ENCODE measurements at regions not wholly inside any gene's neighbourhood (a gene's known extent, or its start where the extent isn't known, plus 50 kb on each side); places are given as distances from the start of the nearest gene placed in this dataset.
"Not testable (repeated sequence)": the region's sequence is repeated elsewhere in the genome, so short reads cannot be mapped to it uniquely, and the experiment has no call there.

DNA sequence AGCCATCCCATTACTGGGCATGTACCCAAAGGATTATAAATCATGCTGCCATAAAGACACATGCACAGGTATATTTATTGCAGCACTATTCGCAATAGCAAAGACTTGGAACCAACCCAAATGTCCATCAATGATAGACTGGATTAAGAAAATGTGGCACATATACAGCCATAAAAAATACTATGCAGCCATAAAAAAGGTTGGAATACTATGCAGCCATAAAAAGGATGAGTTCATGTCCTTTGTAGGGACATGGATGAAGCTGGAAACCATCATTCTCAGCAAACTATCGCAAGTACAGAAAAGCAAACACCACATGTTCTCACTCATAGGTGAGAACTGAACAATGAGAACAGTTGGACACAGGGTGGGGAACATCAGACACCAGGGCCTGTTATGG is 151.5 kb downstream of the PLK2 start:
- H3K27ac ChIP-seq (ENCODE audit: low read depth, low read length, severe bottlenecking); H3K4me1 ChIP-seq (ENCODE audit: control insufficient read depth, insufficient read depth, low read length, poor library complexity, severe bottlenecking); H3K9me3 ChIP-seq (ENCODE audit: control insufficient read depth, low read length); H3K36me3 ChIP-seq (ENCODE audit: control insufficient read depth, insufficient read depth, low read length); H3K4me3 ChIP-seq (ENCODE audit: extremely low read depth, insufficient read depth, low read length, poor library complexity, severe bottlenecking): not testable (repeated sequence)
- no CpG with 5 or more reads among the region's 2 CpGs for WGBS, 2 experiments (ENCODE audit: insufficient coverage in 2 of 2)

DNA sequence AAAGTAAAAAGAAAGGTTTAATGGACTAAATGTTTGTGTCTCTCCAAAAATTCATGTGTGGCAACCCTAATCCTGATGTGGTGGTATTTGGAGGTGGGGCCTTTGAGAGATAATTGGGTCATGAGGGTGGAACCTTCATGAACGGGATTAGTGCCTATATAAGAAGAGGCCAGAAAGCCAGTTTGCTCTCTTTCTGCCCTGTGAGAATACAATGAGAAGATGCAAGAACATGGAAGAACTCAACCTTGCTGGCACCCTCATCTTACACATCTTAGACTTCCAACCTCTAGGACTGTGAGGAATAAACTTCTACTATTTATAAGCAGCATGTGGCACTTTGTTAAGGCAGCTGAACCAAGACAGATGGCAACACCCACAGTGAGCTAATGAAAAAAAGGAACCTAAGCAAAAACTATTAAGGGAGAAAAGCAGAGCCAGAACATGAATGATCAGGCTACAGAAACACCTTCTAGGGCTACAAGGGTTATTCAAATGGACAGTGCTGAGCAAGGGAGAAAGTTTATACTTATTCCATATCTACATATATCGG is 159.5 kb downstream of the PLK2 start:
- H3K27ac ChIP-seq (ENCODE audit: low read depth, low read length, severe bottlenecking) = no peak overlapping the region
- no peak overlapping the region for H3K4me3 ChIP-seq (ENCODE audit: extremely low read depth, insufficient read depth, low read length, poor library complexity, severe bottlenecking)
- no peaks in the 10 kb centered on the region for H3K9me3 ChIP-seq (ENCODE audit: control insufficient read depth, low read length)
- no peaks in the 10 kb centered on the region for H3K4me1 ChIP-seq (ENCODE audit: control insufficient read depth, insufficient read depth, low read length, poor library complexity, severe bottlenecking)
- 67% methylated on average over 1 of the region's 2 CpGs; no CpG with 5 or more reads in 1 of the 2 experiments for WGBS, 2 experiments (ENCODE audit: insufficient coverage in 2 of 2)
- H3K36me3 ChIP-seq (ENCODE audit: control insufficient read depth, insufficient read depth, low read length) = no peaks in the 10 kb centered on the region

DNA sequence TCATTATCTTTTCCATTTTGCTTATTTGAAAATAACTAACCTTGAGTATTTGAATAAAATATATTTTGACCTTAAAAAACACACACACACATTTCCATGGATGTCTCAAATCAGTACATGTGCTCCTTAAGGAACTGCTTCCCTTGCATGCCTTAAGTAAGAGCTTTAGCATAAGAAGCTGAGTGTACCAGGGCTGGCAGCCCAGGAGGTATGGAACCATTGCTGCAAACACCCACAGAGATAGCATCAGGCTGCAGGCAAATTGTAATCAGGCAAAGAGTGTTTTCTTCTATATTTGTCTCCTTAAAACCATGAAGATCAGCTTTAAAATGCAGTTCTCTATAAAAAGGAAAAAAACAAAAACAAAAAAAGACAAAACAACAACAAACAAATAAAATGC is 160.6 kb downstream of the PLK2 start:
- no peaks in the 10 kb centered on the region for H3K36me3 ChIP-seq (ENCODE audit: control insufficient read depth, insufficient read depth, low read length)
- H3K4me1 ChIP-seq (ENCODE audit: control insufficient read depth, insufficient read depth, low read length, poor library complexity, severe bottlenecking) = no peaks in the 10 kb centered on the region
- no peak overlapping the region for H3K4me3 ChIP-seq (ENCODE audit: extremely low read depth, insufficient read depth, low read length, poor library complexity, severe bottlenecking)
- no peaks in the 10 kb centered on the region for H3K9me3 ChIP-seq (ENCODE audit: control insufficient read depth, low read length)
- H3K27ac ChIP-seq (ENCODE audit: low read depth, low read length, severe bottlenecking) = no peak overlapping the region

DNA sequence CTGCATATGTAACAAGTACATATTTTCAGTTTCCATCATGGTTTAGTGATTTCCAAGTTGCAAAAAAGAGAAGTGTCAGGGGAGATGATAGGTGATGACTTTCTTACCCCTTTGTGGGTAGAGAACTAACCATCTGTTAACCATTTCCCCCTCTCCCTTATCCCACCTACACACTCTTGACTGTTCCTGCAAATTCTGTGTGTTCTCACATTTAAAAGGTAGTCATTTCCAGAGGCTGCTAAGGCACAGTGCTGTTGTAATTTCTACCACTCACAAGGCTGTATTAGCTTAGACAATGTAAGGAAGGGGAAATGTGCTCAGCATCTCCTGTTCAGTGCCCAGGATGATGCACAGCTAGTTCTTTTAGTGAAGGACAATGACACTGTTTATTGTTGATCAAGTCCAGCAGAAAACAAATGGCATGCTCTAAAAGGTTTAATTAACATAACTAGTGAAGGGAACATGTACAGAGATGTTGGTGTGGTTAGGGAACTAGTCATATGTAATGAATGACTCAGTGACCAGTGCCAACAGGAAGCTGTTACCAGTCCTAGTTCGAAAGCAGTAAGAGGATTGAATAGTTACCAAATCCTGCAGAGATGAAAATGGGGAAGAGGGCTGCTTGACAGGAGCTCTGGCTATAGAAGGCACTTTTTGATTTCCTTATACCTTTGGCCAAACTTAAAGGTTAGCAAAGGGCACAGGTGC is 165.1 kb downstream of the PLK2 start:
- no peaks in the 10 kb centered on the region for H3K36me3 ChIP-seq (ENCODE audit: control insufficient read depth, insufficient read depth, low read length)
- H3K27ac ChIP-seq (ENCODE audit: low read depth, low read length, severe bottlenecking) = no peak overlapping the region
- 71 to 83% methylated on average over 1 of the region's 1 CpG for WGBS, 2 experiments (ENCODE audit: insufficient coverage in 2 of 2)
- H3K9me3 ChIP-seq (ENCODE audit: control insufficient read depth, low read length) = no peaks in the 10 kb centered on the region
- H3K4me3 ChIP-seq (ENCODE audit: extremely low read depth, insufficient read depth, low read length, poor library complexity, severe bottlenecking) = no peak overlapping the region
- no peaks in the 10 kb centered on the region for H3K4me1 ChIP-seq (ENCODE audit: control insufficient read depth, insufficient read depth, low read length, poor library complexity, severe bottlenecking)

DNA sequence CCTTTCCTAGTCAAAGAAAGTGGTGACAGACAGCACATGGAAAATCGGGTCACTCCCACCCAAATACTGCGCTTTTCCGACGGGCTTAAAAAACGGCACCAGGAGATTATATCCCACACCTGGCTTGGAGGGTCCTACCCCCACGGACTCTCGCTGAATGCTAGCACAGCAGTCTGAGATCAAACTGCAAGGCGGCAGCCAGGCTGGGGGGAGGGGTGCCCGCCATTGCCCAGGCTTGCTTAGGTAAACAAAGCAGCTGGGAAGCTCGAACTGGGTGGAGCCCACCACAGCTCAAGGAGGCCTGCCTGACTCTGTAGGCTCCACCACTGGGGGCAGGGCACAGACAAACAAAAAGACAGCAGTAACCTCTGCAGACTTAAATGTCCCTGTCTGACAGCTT is 171.6 kb downstream of the PLK2 start:
- not testable (repeated sequence) for H3K4me3 ChIP-seq (ENCODE audit: extremely low read depth, insufficient read depth, low read length, poor library complexity, severe bottlenecking); H3K9me3 ChIP-seq (ENCODE audit: control insufficient read depth, low read length); H3K27ac ChIP-seq (ENCODE audit: low read depth, low read length, severe bottlenecking); H3K4me1 ChIP-seq (ENCODE audit: control insufficient read depth, insufficient read depth, low read length, poor library complexity, severe bottlenecking); H3K36me3 ChIP-seq (ENCODE audit: control insufficient read depth, insufficient read depth, low read length)
- WGBS, 2 experiments (ENCODE audit: insufficient coverage in 2 of 2) = 89 to 92% methylated on average over 9 to 10 of the region's 10 CpGs

DNA sequence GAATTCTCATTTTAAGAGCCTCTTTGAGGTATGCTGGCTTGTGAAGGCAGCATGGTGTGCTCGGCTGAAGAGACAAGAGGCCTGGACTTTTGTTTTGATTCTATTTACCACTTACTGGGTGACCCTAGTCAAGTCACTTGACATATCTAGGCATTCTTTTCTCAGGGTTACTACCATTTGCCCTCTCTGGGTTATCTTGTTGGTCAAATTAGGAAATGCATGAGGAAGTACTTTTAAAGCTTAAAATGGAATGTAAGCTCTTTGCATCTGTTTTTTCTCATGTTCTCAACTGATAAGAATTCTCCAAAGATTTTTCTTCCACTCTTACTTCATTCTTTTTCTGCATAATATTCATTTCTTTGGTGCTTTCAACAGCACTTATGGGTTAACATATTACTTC is 173.1 kb downstream of the PLK2 start:
- peaks cover 5% of the 10 kb centered on the region for H3K4me1 ChIP-seq (ENCODE audit: control insufficient read depth, insufficient read depth, low read length, poor library complexity, severe bottlenecking)
- H3K36me3 ChIP-seq (ENCODE audit: control insufficient read depth, insufficient read depth, low read length) = no peaks in the 10 kb centered on the region
- H3K9me3 ChIP-seq (ENCODE audit: control insufficient read depth, low read length) = no peaks in the 10 kb centered on the region
- WGBS, 2 experiments (ENCODE audit: insufficient coverage in 2 of 2) = 60% methylated on average over 1 of the region's 1 CpG; no CpG with 5 or more reads in 1 of the 2 experiments
- H3K27ac ChIP-seq (ENCODE audit: low read depth, low read length, severe bottlenecking) = no peak overlapping the region
- H3K4me3 ChIP-seq (ENCODE audit: extremely low read depth, insufficient read depth, low read length, poor library complexity, severe bottlenecking) = no peak overlapping the region

DNA sequence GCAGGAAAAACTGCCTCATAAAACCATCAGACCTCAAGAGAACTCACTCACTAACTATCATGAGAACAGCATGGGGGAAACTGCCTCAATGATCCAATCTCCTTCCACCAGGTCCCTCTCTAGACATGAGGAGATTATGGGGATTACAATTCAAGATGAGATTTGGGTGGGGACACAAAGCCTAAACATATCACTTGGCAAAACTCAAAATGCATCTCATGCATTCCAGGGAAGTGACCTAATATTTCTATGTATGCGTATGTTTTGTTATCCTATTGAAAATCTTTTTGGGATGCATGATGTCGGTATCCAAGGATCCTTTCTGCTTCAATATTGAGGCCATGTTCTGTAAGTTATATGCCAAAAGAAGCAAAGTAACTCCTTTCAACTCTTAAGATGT is 174.0 kb downstream of the PLK2 start:
- Histone ChIP-seq H3K27ac (ENCODE audit: low read depth, low read length, severe bottlenecking) (no peak overlapping the region), H3K9me3 (ENCODE audit: control insufficient read depth, low read length) (no peaks in the 10 kb centered on the region), H3K4me1 (ENCODE audit: control insufficient read depth, insufficient read depth, low read length, poor library complexity, severe bottlenecking) (peaks cover 5% of the 10 kb centered on the region), H3K4me3 (ENCODE audit: extremely low read depth, insufficient read depth, low read length, poor library complexity, severe bottlenecking) (no peak overlapping the region), H3K36me3 (ENCODE audit: control insufficient read depth, insufficient read depth, low read length) (no peaks in the 10 kb centered on the region)
- WGBS, 2 experiments (ENCODE audit: insufficient coverage in 2 of 2) = no CpG with 5 or more reads among the region's 2 CpGs

DNA sequence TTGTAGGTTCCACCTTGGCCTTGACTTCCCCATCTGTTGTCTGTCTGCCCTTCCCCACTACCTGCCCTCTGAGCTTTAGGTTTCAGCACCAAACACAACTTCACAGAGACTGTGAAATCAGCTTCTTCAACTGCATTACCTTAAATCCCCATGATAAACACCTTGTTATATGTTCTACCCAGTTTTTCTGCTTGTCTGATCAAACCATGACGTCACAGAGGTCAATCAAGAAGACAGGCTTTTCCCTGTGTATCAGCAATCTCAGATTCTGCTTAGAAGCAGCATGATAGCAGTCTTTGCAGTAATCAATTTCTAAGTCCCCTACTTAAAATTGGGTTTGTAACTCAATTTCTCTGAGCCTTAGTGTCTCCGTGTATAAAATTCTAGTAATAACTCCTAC is 175.0 kb downstream of the PLK2 start:
- Histone ChIP-seq H3K4me1 (ENCODE audit: control insufficient read depth, insufficient read depth, low read length, poor library complexity, severe bottlenecking) (peaks cover 5% of the 10 kb centered on the region), H3K9me3 (ENCODE audit: control insufficient read depth, low read length) (no peaks in the 10 kb centered on the region), H3K36me3 (ENCODE audit: control insufficient read depth, insufficient read depth, low read length) (no peaks in the 10 kb centered on the region), H3K4me3 (ENCODE audit: extremely low read depth, insufficient read depth, low read length, poor library complexity, severe bottlenecking) (no peak overlapping the region), H3K27ac (ENCODE audit: low read depth, low read length, severe bottlenecking) (no peak overlapping the region)
- WGBS, 2 experiments (ENCODE audit: insufficient coverage in 2 of 2) = 86 to 100% methylated on average over 1 of the region's 2 CpGs

DNA sequence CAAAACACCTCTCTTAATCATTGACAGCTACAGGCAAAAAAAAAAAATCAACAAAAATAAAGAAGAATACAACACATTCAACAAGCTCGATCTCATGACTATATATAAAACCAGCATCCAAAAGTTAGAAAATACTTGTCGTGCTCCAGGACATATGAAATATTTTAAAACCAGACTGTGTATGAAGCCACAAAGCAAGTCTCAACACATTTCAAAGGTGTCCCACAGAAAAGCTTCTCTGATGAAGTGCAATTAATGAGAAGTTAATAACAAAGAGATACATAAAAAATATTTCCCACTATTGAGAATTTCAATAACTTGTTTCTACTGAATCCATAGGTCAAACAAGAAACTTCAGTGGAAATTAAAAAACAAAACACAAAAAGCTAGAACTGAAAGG is 178.7 kb downstream of the PLK2 start:
- Histone ChIP-seq H3K4me3 (ENCODE audit: extremely low read depth, insufficient read depth, low read length, poor library complexity, severe bottlenecking) (no peak overlapping the region), H3K36me3 (ENCODE audit: control insufficient read depth, insufficient read depth, low read length) (no peaks in the 10 kb centered on the region), H3K9me3 (ENCODE audit: control insufficient read depth, low read length) (peaks cover 5% of the 10 kb centered on the region), H3K4me1 (ENCODE audit: control insufficient read depth, insufficient read depth, low read length, poor library complexity, severe bottlenecking) (no peaks in the 10 kb centered on the region), H3K27ac (ENCODE audit: low read depth, low read length, severe bottlenecking) (no peak overlapping the region)
- WGBS, 2 experiments (ENCODE audit: insufficient coverage in 2 of 2) = 100% methylated on average over 1 of the region's 2 CpGs

DNA sequence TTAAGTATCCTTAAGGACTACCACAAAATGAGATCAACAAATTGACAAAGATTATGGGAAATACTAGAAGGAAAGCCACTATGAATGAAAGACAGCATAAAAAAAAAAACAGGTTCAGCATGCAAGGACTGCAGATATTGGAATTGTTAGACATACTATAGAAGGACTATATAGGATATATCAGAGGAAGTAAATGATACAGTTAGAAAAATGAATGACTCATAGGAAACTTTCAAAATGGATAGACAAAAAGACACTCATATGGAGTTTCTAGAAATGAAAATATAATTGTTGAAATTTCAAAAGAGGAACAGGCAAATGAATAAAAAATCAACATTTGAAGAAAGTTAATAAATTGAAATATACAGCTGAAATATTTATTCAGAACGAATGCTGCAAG is 180.6 kb downstream of the PLK2 start:
- no peak overlapping the region for H3K4me3 ChIP-seq (ENCODE audit: extremely low read depth, insufficient read depth, low read length, poor library complexity, severe bottlenecking)
- WGBS, 2 experiments (ENCODE audit: insufficient coverage in 2 of 2) = no CpG with 5 or more reads among the region's 1 CpG
- no peaks in the 10 kb centered on the region for H3K4me1 ChIP-seq (ENCODE audit: control insufficient read depth, insufficient read depth, low read length, poor library complexity, severe bottlenecking)
- peaks cover 5% of the 10 kb centered on the region for H3K9me3 ChIP-seq (ENCODE audit: control insufficient read depth, low read length)
- no peak overlapping the region for H3K27ac ChIP-seq (ENCODE audit: low read depth, low read length, severe bottlenecking)
- no peaks in the 10 kb centered on the region for H3K36me3 ChIP-seq (ENCODE audit: control insufficient read depth, insufficient read depth, low read length)

DNA sequence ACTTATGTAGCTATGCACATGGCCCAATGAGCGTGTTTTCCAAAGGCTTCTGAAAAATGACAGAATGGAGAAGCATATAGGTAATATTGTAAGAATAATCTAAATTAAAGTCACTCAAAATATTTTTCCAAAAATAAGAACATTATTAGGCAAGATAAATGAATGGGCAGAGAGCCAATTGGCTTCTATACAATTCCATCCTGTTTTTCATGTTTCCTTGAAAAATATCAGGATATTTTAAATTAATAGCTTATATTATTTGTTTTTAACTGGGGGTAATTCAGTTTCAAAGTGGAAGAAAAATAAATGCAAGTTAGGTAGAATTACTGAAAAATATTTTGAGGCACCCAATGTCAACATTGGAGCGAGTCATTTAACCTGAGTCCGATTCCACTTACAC is 183.5 kb downstream of the PLK2 start:
- Histone ChIP-seq H3K36me3 (ENCODE audit: control insufficient read depth, insufficient read depth, low read length) (no peaks in the 10 kb centered on the region), H3K9me3 (ENCODE audit: control insufficient read depth, low read length) (peaks cover 5% of the 10 kb centered on the region), H3K27ac (ENCODE audit: low read depth, low read length, severe bottlenecking) (no peak overlapping the region), H3K4me3 (ENCODE audit: extremely low read depth, insufficient read depth, low read length, poor library complexity, severe bottlenecking) (no peak overlapping the region), H3K4me1 (ENCODE audit: control insufficient read depth, insufficient read depth, low read length, poor library complexity, severe bottlenecking) (peaks cover 3% of the 10 kb centered on the region)
- no CpG with 5 or more reads among the region's 3 CpGs for WGBS, 2 experiments (ENCODE audit: insufficient coverage in 2 of 2)

Measured in mesodermal cell (in vitro differentiated cells).